ENCODE measurements at regions not wholly inside any gene's neighbourhood (a gene's known extent, or its start where the extent isn't known, plus 50 kb on each side); places are given as distances from the start of the nearest gene placed in this dataset.

GRCh38 chr2:217434180-217434975 lies 568.4 kb downstream of the TNS1 start (continued):
- TF ChIP-seq ZNF687 (CRISPR knock-in tag; IDR thresholded peaks at IDR 0.05), result peak; percentile 14; the same call in 1 of the 2 replicates
- peak; percentile 61; the same call in 1 of the 2 replicates for TF ChIP-seq BORCS8-MEF2B (CRISPR knock-in tag; IDR thresholded peaks at IDR 0.05)
- 0 out of 2 replicates have a peak, but pooled peaks have one; percentile 8 for TF ChIP-seq HNF4A (CRISPR knock-in tag; IDR thresholded peaks at IDR 0.05)
- TF ChIP-seq EP300 (IDR thresholded peaks at IDR 0.05; ENCODE audit: low read depth in 2 of 2, low read length in 2 of 2), result peak in 1 of 2 experiments; percentile 71; a peak in 2 of 4 replicates
- TF ChIP-seq EP300 (CRISPR knock-in tag; IDR thresholded peaks at IDR 0.05; ENCODE audit: borderline replicate concordance), result no peak
- no peak for TF ChIP-seq ZNF549 (CRISPR knock-in tag; IDR thresholded peaks at IDR 0.05)
- TF ChIP-seq ZNF501 (CRISPR knock-in tag; IDR thresholded peaks at IDR 0.05), result 0 out of 2 replicates have a peak, but pooled peaks have one; percentile 22
- peak; percentile 48; the same call in 1 of the 2 replicates for TF ChIP-seq SALL1 (CRISPR knock-in tag; IDR thresholded peaks at IDR 0.05)
- TF ChIP-seq, protein P1, sequence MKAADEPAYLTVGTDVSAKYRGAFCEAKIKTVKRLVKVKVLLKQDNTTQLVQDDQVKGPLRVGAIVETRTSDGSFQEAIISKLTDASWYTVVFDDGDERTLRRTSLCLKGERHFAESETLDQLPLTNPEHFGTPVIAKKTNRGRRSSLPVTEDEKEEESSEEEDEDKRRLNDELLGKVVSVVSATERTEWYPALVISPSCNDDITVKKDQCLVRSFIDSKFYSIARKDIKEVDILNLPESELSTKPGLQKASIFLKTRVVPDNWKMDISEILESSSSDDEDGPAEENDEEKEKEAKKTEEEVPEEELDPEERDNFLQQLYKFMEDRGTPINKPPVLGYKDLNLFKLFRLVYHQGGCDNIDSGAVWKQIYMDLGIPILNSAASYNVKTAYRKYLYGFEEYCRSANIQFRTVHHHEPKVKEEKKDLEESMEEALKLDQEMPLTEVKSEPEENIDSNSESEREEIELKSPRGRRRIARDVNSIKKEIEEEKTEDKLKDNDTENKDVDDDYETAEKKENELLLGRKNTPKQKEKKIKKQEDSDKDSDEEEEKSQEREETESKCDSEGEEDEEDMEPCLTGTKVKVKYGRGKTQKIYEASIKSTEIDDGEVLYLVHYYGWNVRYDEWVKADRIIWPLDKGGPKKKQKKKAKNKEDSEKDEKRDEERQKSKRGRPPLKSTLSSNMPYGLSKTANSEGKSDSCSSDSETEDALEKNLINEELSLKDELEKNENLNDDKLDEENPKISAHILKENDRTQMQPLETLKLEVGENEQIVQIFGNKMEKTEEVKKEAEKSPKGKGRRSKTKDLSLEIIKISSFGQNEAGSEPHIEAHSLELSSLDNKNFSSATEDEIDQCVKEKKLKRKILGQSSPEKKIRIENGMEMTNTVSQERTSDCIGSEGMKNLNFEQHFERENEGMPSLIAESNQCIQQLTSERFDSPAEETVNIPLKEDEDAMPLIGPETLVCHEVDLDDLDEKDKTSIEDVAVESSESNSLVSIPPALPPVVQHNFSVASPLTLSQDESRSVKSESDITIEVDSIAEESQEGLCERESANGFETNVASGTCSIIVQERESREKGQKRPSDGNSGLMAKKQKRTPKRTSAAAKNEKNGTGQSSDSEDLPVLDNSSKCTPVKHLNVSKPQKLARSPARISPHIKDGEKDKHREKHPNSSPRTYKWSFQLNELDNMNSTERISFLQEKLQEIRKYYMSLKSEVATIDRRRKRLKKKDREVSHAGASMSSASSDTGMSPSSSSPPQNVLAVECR (CRISPR knock-in tag; IDR thresholded peaks at IDR 0.05; ENCODE audit: borderline replicate concordance), result peak; percentile 32; the same call in 1 of the 2 replicates
- no peak for TF ChIP-seq ARNTL (CRISPR knock-in tag; IDR thresholded peaks at IDR 0.05)
- TF ChIP-seq ZNF225 (CRISPR knock-in tag; IDR thresholded peaks at IDR 0.05), result no peak
- TF ChIP-seq, protein P2, sequence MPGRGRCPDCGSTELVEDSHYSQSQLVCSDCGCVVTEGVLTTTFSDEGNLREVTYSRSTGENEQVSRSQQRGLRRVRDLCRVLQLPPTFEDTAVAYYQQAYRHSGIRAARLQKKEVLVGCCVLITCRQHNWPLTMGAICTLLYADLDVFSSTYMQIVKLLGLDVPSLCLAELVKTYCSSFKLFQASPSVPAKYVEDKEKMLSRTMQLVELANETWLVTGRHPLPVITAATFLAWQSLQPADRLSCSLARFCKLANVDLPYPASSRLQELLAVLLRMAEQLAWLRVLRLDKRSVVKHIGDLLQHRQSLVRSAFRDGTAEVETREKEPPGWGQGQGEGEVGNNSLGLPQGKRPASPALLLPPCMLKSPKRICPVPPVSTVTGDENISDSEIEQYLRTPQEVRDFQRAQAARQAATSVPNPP (CRISPR knock-in tag; IDR thresholded peaks at IDR 0.05), result peak; percentile 23; the same call in 1 of the 2 replicates
- peak; percentile 26; the same call in 1 of the 2 replicates for TF ChIP-seq ZMYM4 (CRISPR knock-in tag; IDR thresholded peaks at IDR 0.05)
- TF ChIP-seq, protein P3, sequence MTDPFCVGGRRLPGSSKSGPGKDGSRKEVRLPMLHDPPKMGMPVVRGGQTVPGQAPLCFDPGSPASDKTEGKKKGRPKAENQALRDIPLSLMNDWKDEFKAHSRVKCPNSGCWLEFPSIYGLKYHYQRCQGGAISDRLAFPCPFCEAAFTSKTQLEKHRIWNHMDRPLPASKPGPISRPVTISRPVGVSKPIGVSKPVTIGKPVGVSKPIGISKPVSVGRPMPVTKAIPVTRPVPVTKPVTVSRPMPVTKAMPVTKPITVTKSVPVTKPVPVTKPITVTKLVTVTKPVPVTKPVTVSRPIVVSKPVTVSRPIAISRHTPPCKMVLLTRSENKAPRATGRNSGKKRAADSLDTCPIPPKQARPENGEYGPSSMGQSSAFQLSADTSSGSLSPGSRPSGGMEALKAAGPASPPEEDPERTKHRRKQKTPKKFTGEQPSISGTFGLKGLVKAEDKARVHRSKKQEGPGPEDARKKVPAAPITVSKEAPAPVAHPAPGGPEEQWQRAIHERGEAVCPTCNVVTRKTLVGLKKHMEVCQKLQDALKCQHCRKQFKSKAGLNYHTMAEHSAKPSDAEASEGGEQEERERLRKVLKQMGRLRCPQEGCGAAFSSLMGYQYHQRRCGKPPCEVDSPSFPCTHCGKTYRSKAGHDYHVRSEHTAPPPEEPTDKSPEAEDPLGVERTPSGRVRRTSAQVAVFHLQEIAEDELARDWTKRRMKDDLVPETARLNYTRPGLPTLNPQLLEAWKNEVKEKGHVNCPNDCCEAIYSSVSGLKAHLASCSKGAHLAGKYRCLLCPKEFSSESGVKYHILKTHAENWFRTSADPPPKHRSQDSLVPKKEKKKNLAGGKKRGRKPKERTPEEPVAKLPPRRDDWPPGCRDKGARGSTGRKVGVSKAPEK (CRISPR knock-in tag; IDR thresholded peaks at IDR 0.05; ENCODE audit: borderline replicate concordance), result 0 out of 2 replicates have a peak, but pooled peaks have one; percentile 60
